Right atrium auricular region (tissue), 2 donors: ENCODE measurements at regions not wholly inside any gene's neighbourhood (a gene's known extent, or its start where the extent isn't known, plus 50 kb on each side); places are given as distances from the start of the nearest gene placed in this dataset.
"Not testable (repeated sequence)": the region's sequence is repeated elsewhere in the genome, so short reads cannot be mapped to it uniquely, and the experiment has no call there.

ENCODE experiments used
- DNase-seq: peaks from one replicate; pipeline ENCODE4 v3.0.0-alpha.2; 2019; ENCODE audit warnings: low spot score
- H3K27ac ChIP-seq, 2 donors: fragments of 200-600 bp; sonication (generic); 1 replicate in 1 of 2; 2 replicates in 1 of 2; pipeline ENCODE4 v1.5.1; 2016 to 2019
- H3K27me3 ChIP-seq, 2 donors: fragments of 200-600 bp; sonication (generic); one replicate each; pipeline versions ENCODE4 v1.5.1 to v1.6.0; 2017 to 2019
- H3K36me3 ChIP-seq: fragments of 200-600 bp; sonication (generic); one replicate; pipeline ENCODE4 v1.5.1; 2016
- H3K4me1 ChIP-seq, 2 donors: fragments of 200-600 bp; sonication (generic); one replicate each; pipeline versions ENCODE4 v1.5.1 to v1.6.0; 2017 to 2019
- H3K4me3 ChIP-seq, 2 donors: fragments of 200-600 bp; sonication (generic); 1 replicate in 1 of 2; 2 replicates in 1 of 2; pipeline ENCODE4 v1.5.1; 2017 to 2019; ENCODE audit warnings: mild to moderate bottlenecking in 1 of 2, moderate library complexity in 1 of 2
- H3K9me3 ChIP-seq, 2 donors: fragments of 200-600 bp; sonication (generic); one replicate each; pipeline ENCODE4 v1.5.1; 2019
- TF ChIP-seq, protein P1 (sequence below), 2 donors: fragments of 200-600 bp; sonication (generic); IDR thresholded peaks; one replicate each; pipeline ENCODE4 v1.5.1; 2019; ENCODE audit warnings: antibody characterized with exemption in 2 of 2

- no peaks in the 10 kb centered on the region for H3K4me1 ChIP-seq
- no peaks in the 10 kb centered on the region for H3K27me3 ChIP-seq
- no peak for DNase-seq
- no peaks in the 10 kb centered on the region for H3K36me3 ChIP-seq
- H3K4me3 ChIP-seq = no peak overlapping the region
- TF ChIP-seq, protein P1, sequence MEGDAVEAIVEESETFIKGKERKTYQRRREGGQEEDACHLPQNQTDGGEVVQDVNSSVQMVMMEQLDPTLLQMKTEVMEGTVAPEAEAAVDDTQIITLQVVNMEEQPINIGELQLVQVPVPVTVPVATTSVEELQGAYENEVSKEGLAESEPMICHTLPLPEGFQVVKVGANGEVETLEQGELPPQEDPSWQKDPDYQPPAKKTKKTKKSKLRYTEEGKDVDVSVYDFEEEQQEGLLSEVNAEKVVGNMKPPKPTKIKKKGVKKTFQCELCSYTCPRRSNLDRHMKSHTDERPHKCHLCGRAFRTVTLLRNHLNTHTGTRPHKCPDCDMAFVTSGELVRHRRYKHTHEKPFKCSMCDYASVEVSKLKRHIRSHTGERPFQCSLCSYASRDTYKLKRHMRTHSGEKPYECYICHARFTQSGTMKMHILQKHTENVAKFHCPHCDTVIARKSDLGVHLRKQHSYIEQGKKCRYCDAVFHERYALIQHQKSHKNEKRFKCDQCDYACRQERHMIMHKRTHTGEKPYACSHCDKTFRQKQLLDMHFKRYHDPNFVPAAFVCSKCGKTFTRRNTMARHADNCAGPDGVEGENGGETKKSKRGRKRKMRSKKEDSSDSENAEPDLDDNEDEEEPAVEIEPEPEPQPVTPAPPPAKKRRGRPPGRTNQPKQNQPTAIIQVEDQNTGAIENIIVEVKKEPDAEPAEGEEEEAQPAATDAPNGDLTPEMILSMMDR (IDR thresholded peaks at IDR 0.05) = no peak
- no peaks in the 10 kb centered on the region for H3K9me3 ChIP-seq
- no peak overlapping the region for H3K27ac ChIP-seq
Observed at GRCh38 chr4:37747772-37748330, 61.7 kb upstream of the RELL1 start.

GRCh38 chr4:37746852-37747251 lies 60.7 kb upstream of the RELL1 start:
- H3K9me3 ChIP-seq, H3K4me3 ChIP-seq, H3K36me3 ChIP-seq, H3K27ac ChIP-seq, H3K4me1 ChIP-seq, H3K27me3 ChIP-seq, DNase-seq: not testable (repeated sequence)

DNA sequence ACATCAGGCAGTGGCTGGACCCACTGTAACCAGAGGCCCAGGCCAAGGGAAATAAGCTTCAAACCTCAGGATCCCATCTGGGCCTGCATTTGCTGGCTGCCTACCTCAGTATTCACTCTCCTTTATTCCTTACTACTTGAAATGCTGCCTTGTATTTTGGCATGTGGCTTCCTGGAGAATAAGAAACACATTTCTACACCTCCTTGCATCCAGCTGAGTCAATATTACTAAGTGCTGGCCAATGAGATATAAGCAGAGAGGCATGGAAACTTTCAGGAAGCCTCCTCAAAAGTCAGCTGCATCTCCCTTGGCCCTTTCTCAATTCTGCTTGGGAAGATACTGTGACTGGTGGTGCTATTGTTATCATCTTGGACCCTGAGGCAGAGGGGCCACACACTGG lies 59.8 kb upstream of the RELL1 start:
- Histone ChIP-seq H3K4me1 (no peaks in the 10 kb centered on the region), H3K27ac (no peak overlapping the region), H3K4me3 (no peak overlapping the region), H3K9me3 (no peaks in the 10 kb centered on the region), H3K36me3 (no peaks in the 10 kb centered on the region), H3K27me3 (no peaks in the 10 kb centered on the region)
- TF ChIP-seq, protein P1 (IDR thresholded peaks at IDR 0.05) = no peak
- DNase-seq = no peak

GRCh38 chr4:37742149-37742548 lies 56.0 kb upstream of the RELL1 start:
- Histone ChIP-seq H3K27me3 (no peaks in the 10 kb centered on the region), H3K9me3 (no peaks in the 10 kb centered on the region), H3K4me1 (no peaks in the 10 kb centered on the region), H3K27ac (no peak overlapping the region), H3K36me3 (no peaks in the 10 kb centered on the region), H3K4me3 (no peak overlapping the region)
- DNase-seq = no peak
- TF ChIP-seq, protein P1 (IDR thresholded peaks at IDR 0.05) = no peak

DNA sequence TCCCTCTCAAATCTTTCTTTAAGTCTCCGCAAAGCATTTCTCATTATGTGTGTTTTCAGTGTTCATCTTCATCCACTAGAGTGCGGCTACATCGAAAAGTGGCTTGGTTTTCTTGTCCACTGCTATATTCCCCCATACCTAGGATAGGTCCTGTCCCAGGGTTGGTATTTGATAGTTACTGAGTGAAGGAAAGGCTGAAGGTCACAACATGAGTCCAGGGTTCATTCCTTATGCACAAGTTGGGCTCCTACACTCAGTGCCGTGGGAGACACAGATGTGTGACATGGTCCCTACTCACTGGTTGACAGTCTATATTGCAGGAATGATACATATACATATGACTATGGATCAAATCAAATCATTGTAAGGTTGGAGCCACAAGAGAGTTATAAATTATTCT lies 55.4 kb upstream of the RELL1 start:
- Histone ChIP-seq H3K36me3 (no peaks in the 10 kb centered on the region), H3K4me3 (no peak overlapping the region), H3K27me3 (no peaks in the 10 kb centered on the region), H3K9me3 (no peaks in the 10 kb centered on the region), H3K4me1 (no peaks in the 10 kb centered on the region), H3K27ac (no peak overlapping the region)
- no peak for DNase-seq
- TF ChIP-seq, protein P1 (IDR thresholded peaks at IDR 0.05) = no peak

- DNase-seq = no peak
- no peaks in the 10 kb centered on the region for H3K36me3 ChIP-seq
- TF ChIP-seq, protein P1 (IDR thresholded peaks at IDR 0.05) = no peak
Observed at GRCh38 chr4:37740546-37740945, 54.4 kb upstream of the RELL1 start.

More at GRCh38 chr4:37740546-37740945, 54.4 kb upstream of the RELL1 start:
- no peak overlapping the region for H3K4me3 ChIP-seq
- H3K9me3 ChIP-seq = no peaks in the 10 kb centered on the region
- H3K27me3 ChIP-seq = no peaks in the 10 kb centered on the region
- H3K27ac ChIP-seq = no peak overlapping the region
- no peaks in the 10 kb centered on the region for H3K4me1 ChIP-seq
